Astrocyte (in vitro differentiated cells and primary cell): ENCODE measurements at regions not wholly inside any gene's neighbourhood (a gene's known extent, or its start where the extent isn't known, plus 50 kb on each side); places are given as distances from the start of the nearest gene placed in this dataset.

Source experiments
- EZH2 ChIP-seq: IDR thresholded peaks from 2 replicates; pipeline ENCODE4 v1.6.1; 2012; ENCODE audit warnings: mild to moderate bottlenecking, low read length, inconsistent platforms; ENCODE audit not compliant: insufficient read depth
- TF ChIP-seq, protein P1 (sequence below): IDR thresholded peaks from 2 replicates; pipeline ENCODE4 v1.5.1; 2011; ENCODE audit warnings: low read depth, mild to moderate bottlenecking, inconsistent platforms, low read length, moderate library complexity; ENCODE audit not compliant: insufficient read depth

DNA sequence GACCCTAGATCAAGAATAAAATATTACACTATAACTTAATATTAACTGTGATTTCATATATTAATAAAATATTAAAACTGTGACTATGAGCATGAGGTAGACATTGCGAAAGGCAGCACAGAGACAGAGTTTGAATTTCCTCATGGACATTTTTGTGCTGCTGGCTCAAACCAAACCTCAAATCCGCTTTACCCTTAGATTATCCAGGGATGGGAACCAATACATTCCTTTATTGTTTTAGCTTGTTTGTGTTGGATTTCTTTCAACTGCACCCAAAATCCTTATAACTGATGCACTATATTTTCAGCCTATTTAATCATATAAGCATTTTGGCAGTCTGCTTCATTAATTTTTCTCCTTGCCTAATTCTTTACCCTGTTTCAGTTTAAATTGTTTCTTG is 436.7 kb downstream of the ATP23 start:
- TF ChIP-seq, protein P1, sequence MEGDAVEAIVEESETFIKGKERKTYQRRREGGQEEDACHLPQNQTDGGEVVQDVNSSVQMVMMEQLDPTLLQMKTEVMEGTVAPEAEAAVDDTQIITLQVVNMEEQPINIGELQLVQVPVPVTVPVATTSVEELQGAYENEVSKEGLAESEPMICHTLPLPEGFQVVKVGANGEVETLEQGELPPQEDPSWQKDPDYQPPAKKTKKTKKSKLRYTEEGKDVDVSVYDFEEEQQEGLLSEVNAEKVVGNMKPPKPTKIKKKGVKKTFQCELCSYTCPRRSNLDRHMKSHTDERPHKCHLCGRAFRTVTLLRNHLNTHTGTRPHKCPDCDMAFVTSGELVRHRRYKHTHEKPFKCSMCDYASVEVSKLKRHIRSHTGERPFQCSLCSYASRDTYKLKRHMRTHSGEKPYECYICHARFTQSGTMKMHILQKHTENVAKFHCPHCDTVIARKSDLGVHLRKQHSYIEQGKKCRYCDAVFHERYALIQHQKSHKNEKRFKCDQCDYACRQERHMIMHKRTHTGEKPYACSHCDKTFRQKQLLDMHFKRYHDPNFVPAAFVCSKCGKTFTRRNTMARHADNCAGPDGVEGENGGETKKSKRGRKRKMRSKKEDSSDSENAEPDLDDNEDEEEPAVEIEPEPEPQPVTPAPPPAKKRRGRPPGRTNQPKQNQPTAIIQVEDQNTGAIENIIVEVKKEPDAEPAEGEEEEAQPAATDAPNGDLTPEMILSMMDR = no peak
- TF ChIP-seq EZH2 = no peak
